Stimulated activated effector memory CD8-positive, alpha-beta T cell treated with anti-CD3 and anti-CD28 coated beads, Interleukin-12 subunit alpha, Interleukin-12 subunit beta, amount 100 ng/mL, for 72 hours (primary cell): ENCODE measurements at regions not wholly inside any gene's neighbourhood (a gene's known extent, or its start where the extent isn't known, plus 50 kb on each side); places are given as distances from the start of the nearest gene placed in this dataset.

Experiments used
- ATAC-seq: fragments of 150-1000 bp; cut with Tn5 transposase; 2 replicates; pipeline ENCODE4 v1.10.0; 2021
- DNase-seq, 2 donors: peaks; one replicate each; pipeline ENCODE4 v3.0.0; 2021 to 2022; ENCODE audit warnings: low spot score in 2 of 2
- H3K27ac Mint-ChIP-seq: one replicate; pipeline ENCODE4 v1.8.0; 2022; ENCODE audit warnings: mild to moderate bottlenecking, mixed read lengths
- H3K36me3 Mint-ChIP-seq: one replicate; pipeline ENCODE4 v1.8.0; 2022; ENCODE audit warnings: mild to moderate bottlenecking, mixed read lengths
- H3K4me1 Mint-ChIP-seq: one replicate; pipeline ENCODE4 v1.8.0; 2022; ENCODE audit warnings: mixed read lengths
- H3K4me3 Mint-ChIP-seq: one replicate; pipeline ENCODE4 v1.8.0; 2022; ENCODE audit warnings: mild to moderate bottlenecking, mixed read lengths
- H3K9me3 Mint-ChIP-seq: one replicate; pipeline ENCODE4 v1.8.0; 2022; ENCODE audit warnings: mixed read lengths

- Mint-ChIP-seq H3K4me1 (no peaks in the 10 kb centered on the region), H3K4me3 (no peak overlapping the region), H3K27ac (no peak overlapping the region), H3K9me3 (no peaks in the 10 kb centered on the region), H3K36me3 (no peaks in the 10 kb centered on the region)
- ATAC-seq (no peak), DNase-seq (no peak)
Observed at GRCh38 chr13:52975969-52976368, 52.6 kb upstream of the OLFM4 start.

GRCh38 chr13:52975161-52975560, 53.5 kb upstream of the OLFM4 start:
- Mint-ChIP-seq H3K4me1 (no peaks in the 10 kb centered on the region), H3K36me3 (no peaks in the 10 kb centered on the region), H3K9me3 (no peaks in the 10 kb centered on the region), H3K27ac (no peak overlapping the region), H3K4me3 (no peak overlapping the region)
- DNase-seq, result no peak
- ATAC-seq, result no peak

- DNase-seq (no peak), ATAC-seq (peak; percentile 24)
- Mint-ChIP-seq H3K4me1 (no peaks in the 10 kb centered on the region), H3K27ac (no peak overlapping the region), H3K36me3 (no peaks in the 10 kb centered on the region), H3K9me3 (no peaks in the 10 kb centered on the region), H3K4me3 (no peak overlapping the region)
Observed at GRCh38 chr13:52974711-52975110, 53.9 kb upstream of the OLFM4 start.

GRCh38 chr13:52969373-52969772, 59.2 kb upstream of the OLFM4 start:
- H3K9me3 Mint-ChIP-seq, result no peaks in the 10 kb centered on the region
- no peak overlapping the region for H3K27ac Mint-ChIP-seq
- no peak overlapping the region for H3K4me3 Mint-ChIP-seq
- no peaks in the 10 kb centered on the region for H3K4me1 Mint-ChIP-seq
- H3K36me3 Mint-ChIP-seq, result no peaks in the 10 kb centered on the region
- DNase-seq, result no peak
- ATAC-seq, result no peak

- no peaks in the 10 kb centered on the region for H3K36me3 Mint-ChIP-seq
- no peaks in the 10 kb centered on the region for H3K4me1 Mint-ChIP-seq
- DNase-seq (peak; percentile 26 to 67), ATAC-seq (peak; percentile 82)
- no peaks in the 10 kb centered on the region for H3K9me3 Mint-ChIP-seq
- H3K4me3 Mint-ChIP-seq, result no peak overlapping the region
- no peak overlapping the region for H3K27ac Mint-ChIP-seq
Observed at GRCh38 chr13:52968074-52968700, 60.4 kb upstream of the OLFM4 start.

- no peak overlapping the region for H3K27ac Mint-ChIP-seq
Observed at GRCh38 chr13:52961987-52962386, 66.6 kb upstream of the OLFM4 start.

GRCh38 chr13:52961256-52961910, 67.2 kb upstream of the OLFM4 start:
- no peaks in the 10 kb centered on the region for H3K4me1 Mint-ChIP-seq
- DNase-seq (no peak), ATAC-seq (no peak)
- no peaks in the 10 kb centered on the region for H3K9me3 Mint-ChIP-seq
- no peak overlapping the region for H3K27ac Mint-ChIP-seq
- no peak overlapping the region for H3K4me3 Mint-ChIP-seq
- no peaks in the 10 kb centered on the region for H3K36me3 Mint-ChIP-seq

More at GRCh38 chr13:52961987-52962386, 66.6 kb upstream of the OLFM4 start:
- Mint-ChIP-seq H3K4me1 (no peaks in the 10 kb centered on the region), H3K4me3 (no peak overlapping the region), H3K36me3 (no peaks in the 10 kb centered on the region), H3K9me3 (no peaks in the 10 kb centered on the region)
- no peak for ATAC-seq
- no peak for DNase-seq

GRCh38 chr13:52955472-52955874, 73.1 kb upstream of the OLFM4 start:
- no peak for DNase-seq
- Mint-ChIP-seq H3K9me3 (no peaks in the 10 kb centered on the region), H3K4me1 (no peaks in the 10 kb centered on the region), H3K27ac (no peak overlapping the region), H3K36me3 (no peaks in the 10 kb centered on the region), H3K4me3 (no peak overlapping the region)
- no peak for ATAC-seq

GRCh38 chr13:52954838-52955237, 73.8 kb upstream of the OLFM4 start:
- Mint-ChIP-seq H3K4me3 (no peak overlapping the region), H3K27ac (no peak overlapping the region), H3K9me3 (no peaks in the 10 kb centered on the region), H3K4me1 (no peaks in the 10 kb centered on the region), H3K36me3 (no peaks in the 10 kb centered on the region)
- DNase-seq (no peak), ATAC-seq (no peak)

GRCh38 chr13:52950436-52950956, 78.1 kb upstream of the OLFM4 start:
- no peak overlapping the region for H3K27ac Mint-ChIP-seq
- no peaks in the 10 kb centered on the region for H3K4me1 Mint-ChIP-seq
- ATAC-seq, result no peak

GRCh38 chr13:52949742-52950141, 78.9 kb upstream of the OLFM4 start:
- DNase-seq (no peak), ATAC-seq (no peak)
- Mint-ChIP-seq H3K36me3 (no peaks in the 10 kb centered on the region), H3K27ac (no peak overlapping the region), H3K4me1 (no peaks in the 10 kb centered on the region), H3K4me3 (no peak overlapping the region), H3K9me3 (peaks cover 3% of the 10 kb centered on the region)

More at GRCh38 chr13:52950436-52950956, 78.1 kb upstream of the OLFM4 start:
- Mint-ChIP-seq H3K4me3 (no peak overlapping the region), H3K36me3 (no peaks in the 10 kb centered on the region), H3K9me3 (no peaks in the 10 kb centered on the region)
- no peak for DNase-seq

GRCh38 chr13:52949044-52949443, 79.6 kb upstream of the OLFM4 start:
- ATAC-seq (no peak), DNase-seq (no peak)
- H3K36me3 Mint-ChIP-seq, result no peaks in the 10 kb centered on the region
- H3K4me1 Mint-ChIP-seq, result no peaks in the 10 kb centered on the region
- no peak overlapping the region for H3K27ac Mint-ChIP-seq
- peaks cover 4% of the 10 kb centered on the region for H3K9me3 Mint-ChIP-seq
- no peak overlapping the region for H3K4me3 Mint-ChIP-seq

- DNase-seq, result no peak
- Mint-ChIP-seq H3K4me1 (no peaks in the 10 kb centered on the region), H3K27ac (no peak overlapping the region), H3K36me3 (no peaks in the 10 kb centered on the region), H3K9me3 (peaks cover 4% of the 10 kb centered on the region), H3K4me3 (no peak overlapping the region)
- no peak for ATAC-seq
Observed at GRCh38 chr13:52947921-52948373, 80.7 kb upstream of the OLFM4 start.

- Mint-ChIP-seq H3K9me3 (peaks cover 4% of the 10 kb centered on the region), H3K4me1 (no peaks in the 10 kb centered on the region), H3K36me3 (no peaks in the 10 kb centered on the region), H3K4me3 (no peak overlapping the region), H3K27ac (no peak overlapping the region)
- no peak for ATAC-seq
- no peak for DNase-seq
Observed at GRCh38 chr13:52945348-52945747, 83.3 kb upstream of the OLFM4 start.

- no peaks in the 10 kb centered on the region for H3K4me1 Mint-ChIP-seq
- no peaks in the 10 kb centered on the region for H3K36me3 Mint-ChIP-seq
- no peak for ATAC-seq
Observed at GRCh38 chr13:52944697-52945096, 83.9 kb upstream of the OLFM4 start.

GRCh38 chr13:52938065-52938464, 89.6 kb upstream of the PCDH8 start:
- H3K36me3 Mint-ChIP-seq, result no peaks in the 10 kb centered on the region
- H3K9me3 Mint-ChIP-seq, result no peaks in the 10 kb centered on the region
- no peak overlapping the region for H3K27ac Mint-ChIP-seq
- no peak overlapping the region for H3K4me3 Mint-ChIP-seq
- ATAC-seq, result no peak
- no peak for DNase-seq
- no peaks in the 10 kb centered on the region for H3K4me1 Mint-ChIP-seq

More at GRCh38 chr13:52944697-52945096, 83.9 kb upstream of the OLFM4 start:
- no peak overlapping the region for H3K4me3 Mint-ChIP-seq
- H3K9me3 Mint-ChIP-seq, result peaks cover 4% of the 10 kb centered on the region
- DNase-seq, result no peak
- H3K27ac Mint-ChIP-seq, result no peak overlapping the region
